B cell (primary cell): ENCODE measurements at regions not wholly inside any gene's neighbourhood (a gene's known extent, or its start where the extent isn't known, plus 50 kb on each side); places are given as distances from the start of the nearest gene placed in this dataset.

Experiments used
- ATAC-seq: fragments of 200-7000 bp; cut with Tn5 transposase; one replicate; pipeline ENCODE4 v1.10.0; 2021; ENCODE audit warnings: low read depth, mild to moderate bottlenecking, moderate number of reproducible peaks, moderate library complexity
- CTCF ChIA-PET: fragments of 350-600 bp; sonication (Branson Sonifier 250); formaldehyde crosslinking; loops from one replicate; lab custom pipeline; 2021; ENCODE audit warnings: antibody characterized with exemption, inconsistent platforms; lab: Charles Lee
- POLR2A ChIA-PET: fragments of 350-600 bp; sonication (Branson Sonifier 250); formaldehyde crosslinking; loops from one replicate; lab custom pipeline; 2021; ENCODE audit warnings: antibody characterized with exemption; lab: Charles Lee
- DNase-seq: peaks from one replicate; pipeline ENCODE4 v3.0.0; 2013
- H2AFZ ChIP-seq: 2 replicates; pipeline ENCODE4 v1.6.1; 2012; ENCODE audit warnings: mild to moderate bottlenecking, low read depth, low read length; ENCODE audit not compliant: insufficient read depth, poor library complexity, severe bottlenecking
- H3K27ac ChIP-seq, 2 donors: 1 replicate in 1 of 2; 2 replicates in 1 of 2; pipeline ENCODE4 v1.5.1; 2012 to 2013; ENCODE audit warnings: low read length in 2 of 2, mild to moderate bottlenecking in 2 of 2, moderate library complexity in 1 of 2
- H3K27me3 ChIP-seq, 4 experiments: fragments of 200-600 bp in 1 of 4; sonication (generic) in 1 of 4; replicated peaks in 1 of 4; 1 replicate in 2 of 4; 2 replicates in 2 of 4; pipeline versions ENCODE4 v1.6.1 to v1.7.0; 2013 to 2016; ENCODE audit warnings: low read length in 3 of 4, mild to moderate bottlenecking in 2 of 4, mixed read lengths in 1 of 4, moderate library complexity in 1 of 4; ENCODE audit not compliant: insufficient read depth in 4 of 4, control insufficient read depth in 3 of 4; ENCODE audit errors: control extremely low read depth in 1 of 4
- H3K36me3 ChIP-seq, 2 experiments: replicated peaks in 1 of 2; 1 replicate in 1 of 2; 2 replicates in 1 of 2; pipeline versions ENCODE4 v1.6.1 to v1.7.1; 2013; ENCODE audit warnings: low read length in 1 of 2; ENCODE audit not compliant: insufficient read depth in 2 of 2, control insufficient read depth in 1 of 2; ENCODE audit errors: control extremely low read depth in 1 of 2, extremely low read depth in 1 of 2
- H3K4me1 ChIP-seq, 2 donors: fragments of 200-600 bp in 1 of 2; sonication (generic) in 1 of 2; 1 replicate in 1 of 2; 2 replicates in 1 of 2; pipeline versions ENCODE4 v1.5.1 to v1.6.1; 2013 to 2017; ENCODE audit warnings: low read length in 2 of 2; ENCODE audit not compliant: control insufficient read depth in 2 of 2, insufficient read depth in 2 of 2
- H3K4me2 ChIP-seq: replicated peaks from 2 replicates; pipeline ENCODE3; 2012; ENCODE audit warnings: mild to moderate bottlenecking, low read depth, low read length; ENCODE audit not compliant: poor library complexity, severe bottlenecking
- H3K4me3 ChIP-seq, 5 experiments: fragments of 200-600 bp in 1 of 5; sonication (generic) in 1 of 5; 1 replicate in 3 of 5; 2 replicates in 2 of 5; pipeline versions ENCODE4 v1.5.1 to v1.7.0; 2011 to 2016; ENCODE audit warnings: low read length in 4 of 5, mild to moderate bottlenecking in 4 of 5, low read depth in 2 of 5, control low read depth in 1 of 5, moderate library complexity in 1 of 5; ENCODE audit not compliant: insufficient read depth in 1 of 5; ENCODE audit errors: control extremely low read depth in 1 of 5, extremely low read depth in 1 of 5
- H3K79me2 ChIP-seq: fragments of 200-600 bp; sonication (generic); one replicate; pipeline ENCODE4 v1.6.0; 2016; ENCODE audit warnings: low read length; ENCODE audit not compliant: control insufficient read depth, insufficient read depth
- H3K9ac ChIP-seq: fragments of 200-600 bp; sonication (generic); 2 replicates; pipeline ENCODE4 v1.6.1; 2017; ENCODE audit warnings: mild to moderate bottlenecking, low read length, moderate library complexity
- H3K9me3 ChIP-seq, 3 donors: one replicate each; pipeline versions ENCODE4 v1.6.1 to v1.7.1; 2013; ENCODE audit warnings: low read length in 2 of 3; ENCODE audit not compliant: control insufficient read depth in 2 of 3, insufficient read depth in 1 of 3; ENCODE audit errors: control extremely low read depth in 1 of 3
- H4K20me1 ChIP-seq: 2 replicates; pipeline ENCODE4 v1.6.0; 2012; ENCODE audit warnings: mild to moderate bottlenecking, low read length; ENCODE audit not compliant: insufficient read depth, control insufficient read depth, poor library complexity, severe bottlenecking
- H3K27ac Mint-ChIP-seq: one replicate; pipeline ENCODE4 v1.8.0; 2021; ENCODE audit warnings: mixed read lengths
- H3K27me3 Mint-ChIP-seq: one replicate; pipeline ENCODE4 v1.8.0; 2021; ENCODE audit warnings: mixed read lengths
- H3K4me1 Mint-ChIP-seq: one replicate; pipeline ENCODE4 v1.8.0; 2021; ENCODE audit warnings: mixed read lengths
- H3K4me3 Mint-ChIP-seq: one replicate; pipeline ENCODE4 v1.8.0; 2021; ENCODE audit warnings: mixed read lengths
- H3K9me3 Mint-ChIP-seq: one replicate; pipeline ENCODE4 v1.8.0; 2022; ENCODE audit warnings: mixed read lengths; ENCODE audit not compliant: insufficient read depth
- CTCF ChIP-seq: fragments of 200-600 bp; IDR thresholded peaks from one replicate; pipeline ENCODE4 v1.8.0; 2022; ENCODE audit warnings: antibody characterized with exemption, mild to moderate bottlenecking
- EZH2 ChIP-seq: IDR thresholded peaks from 2 replicates; pipeline ENCODE4 v1.6.1; 2012; ENCODE audit warnings: borderline replicate concordance, low read depth, mild to moderate bottlenecking, moderate library complexity, low read length; ENCODE audit not compliant: insufficient read depth, poor library complexity, severe bottlenecking
- WGBS: methylation state at CpG from one replicate; pipeline ENCODE4 v1.1.5; 2013; ENCODE audit warnings: missing lambda C conversion rate; ENCODE audit not compliant: insufficient coverage; 5-methylcytosine and 5-hydroxymethylcytosine counted together
- intact Hi-C: fragments of 100-400 bp; cut with micrococcal nuclease; formaldehyde crosslinking; loops from one replicate; pipeline ENCODE4 v1.10.0; 2022

- no peaks in the 10 kb centered on the region for H3K4me1 Mint-ChIP-seq
- no peaks in the 10 kb centered on the region for H3K36me3 ChIP-seq
- no peak overlapping the region for H3K4me3 Mint-ChIP-seq
- ATAC-seq (no peak), DNase-seq (no peak)
- H2AFZ ChIP-seq = no peak overlapping the region
- no peak overlapping the region for H3K4me3 ChIP-seq
- 100% methylated on average over 2 of the region's 5 CpGs for WGBS
- H3K27ac Mint-ChIP-seq = no peak overlapping the region
- no peaks in the 10 kb centered on the region for H3K79me2 ChIP-seq
- intact Hi-C loops = no loop called here
- no peaks in the 10 kb centered on the region for H4K20me1 ChIP-seq
- peaks cover 0 to 1% (median 0%) of the 10 kb centered on the region in 3 donors for H3K9me3 ChIP-seq
- H3K9me3 Mint-ChIP-seq = peaks cover 2% of the 10 kb centered on the region
- no peaks in the 10 kb centered on the region for H3K27me3 Mint-ChIP-seq
- H3K4me1 ChIP-seq = no peaks in the 10 kb centered on the region
- H3K4me2 ChIP-seq = no peak overlapping the region
- ChIA-PET CTCF (no interaction called here), POLR2A (no interaction called here)
- TF ChIP-seq EZH2 (no peak), CTCF (no peak)
- no peak overlapping the region for H3K27ac ChIP-seq
- no peaks in the 10 kb centered on the region for H3K27me3 ChIP-seq
- no peak overlapping the region for H3K9ac ChIP-seq
Measured at GRCh38 chr13:69597088-69597487, 510.5 kb upstream of the ATXN8OS start.

GRCh38 chr13:69595181-69595580 lies 512.4 kb upstream of the ATXN8OS start:
- Histone ChIP-seq H3K27me3 (no peaks in the 10 kb centered on the region), H4K20me1 (no peaks in the 10 kb centered on the region), H3K9me3 (peaks cover 0 to 3% (median 1%) of the 10 kb centered on the region in 3 donors), H3K79me2 (no peaks in the 10 kb centered on the region), H2AFZ (no peak overlapping the region), H3K27ac (no peak overlapping the region), H3K9ac (no peak overlapping the region), H3K36me3 (no peaks in the 10 kb centered on the region), H3K4me2 (no peak overlapping the region), H3K4me3 (no peak overlapping the region), H3K4me1 (no peaks in the 10 kb centered on the region)
- Mint-ChIP-seq H3K9me3 (peaks cover 2% of the 10 kb centered on the region), H3K4me1 (no peaks in the 10 kb centered on the region), H3K4me3 (no peak overlapping the region), H3K27me3 (no peaks in the 10 kb centered on the region), H3K27ac (no peak overlapping the region)
- POLR2A ChIA-PET = no interaction called here
- intact Hi-C loops = no loop called here
- CTCF ChIA-PET = no interaction called here
- WGBS = no CpG with 5 or more reads among the region's 1 CpG
- no peak for TF ChIP-seq CTCF
- no peak for TF ChIP-seq EZH2
- ATAC-seq (no peak), DNase-seq (no peak)
